Panc1 (cell line): ENCODE measurements at regions not wholly inside any gene's neighbourhood (a gene's known extent, or its start where the extent isn't known, plus 50 kb on each side); places are given as distances from the start of the nearest gene placed in this dataset.

ENCODE experiments used
- ATAC-seq: fragments of 200-7000 bp; cut with Tn5 transposase; 2 replicates; pipeline ENCODE4 v1.9.1; 2020; ENCODE audit warnings: mild to moderate bottlenecking, moderate library complexity
- BruUV-seq: library from RNA; stranded (reverse); fragments of 400-500 nt; replicated peaks from 2 replicates; lab custom pipeline; 2021; lab: Mats Ljungman, UMichigan
- CTCF ChIA-PET: fragments of 300-600 bp; sonication (Branson Sonifier 250); formaldehyde crosslinking; loops from one replicate; lab custom pipeline; 2022; ENCODE audit warnings: antibody characterized with exemption; lab: Charles Lee
- POLR2A ChIA-PET: fragments of 300-600 bp; sonication (Branson Sonifier 250); formaldehyde crosslinking; loops from one replicate; lab custom pipeline; 2022; ENCODE audit warnings: antibody characterized with exemption; lab: Charles Lee
- DNase-seq: peaks from one replicate; pipeline ENCODE4 v3.0.0-alpha.2; 2010; ENCODE audit warnings: low read depth, low spot score
- H3K27ac ChIP-seq: 2 replicates; pipeline ENCODE4 v1.5.1; 2011; ENCODE audit warnings: mild to moderate bottlenecking, low read length, inconsistent platforms
- H3K27me3 ChIP-seq: fragments of 200-500 bp; sonication (Bioruptor generic); 2 replicates; pipeline ENCODE4 v1.6.0; 2014; ENCODE audit warnings: low read length, inconsistent platforms; ENCODE audit not compliant: control insufficient read depth, insufficient read depth
- H3K36me3 ChIP-seq: fragments of 200-500 bp; sonication (Bioruptor generic); 2 replicates; pipeline ENCODE4 v1.5.1; 2014; ENCODE audit warnings: inconsistent platforms, mild to moderate bottlenecking, low read length, moderate library complexity; ENCODE audit not compliant: control insufficient read depth, insufficient read depth
- H3K4me1 ChIP-seq: 2 replicates; pipeline ENCODE4 v1.5.1; 2011; ENCODE audit warnings: inconsistent platforms, mild to moderate bottlenecking, low read length, moderate library complexity; ENCODE audit not compliant: control insufficient read depth, insufficient read depth
- H3K4me3 ChIP-seq, 2 experiments: 2 replicates each; pipeline ENCODE4 v1.5.1; 2011 to 2012; ENCODE audit warnings: low read depth in 2 of 2, low read length in 2 of 2, mild to moderate bottlenecking in 2 of 2, inconsistent platforms in 1 of 2, moderate library complexity in 1 of 2
- H3K9me3 ChIP-seq: fragments of 200-500 bp; sonication (Bioruptor generic); 2 replicates; pipeline ENCODE4 v1.5.1; 2014; ENCODE audit warnings: low read depth, mild to moderate bottlenecking, inconsistent platforms, low read length, moderate library complexity; ENCODE audit not compliant: control insufficient read depth, insufficient read depth
- POLR2AphosphoS5 ChIP-seq: IDR thresholded peaks from 2 replicates; pipeline ENCODE4 v1.6.1; 2012; ENCODE audit warnings: mild to moderate bottlenecking, low read depth, low read length, moderate library complexity
- SIN3A ChIP-seq: IDR thresholded peaks from 2 replicates; pipeline ENCODE4 v1.6.1; 2012; ENCODE audit warnings: low read depth, mild to moderate bottlenecking, low read length, moderate library complexity, borderline replicate concordance; ENCODE audit not compliant: insufficient read depth
- TCF7L2 ChIP-seq: IDR thresholded peaks from 2 replicates; pipeline ENCODE4 v1.6.1; 2011; ENCODE audit warnings: mild to moderate bottlenecking, low read depth, low read length, inconsistent platforms
- in situ Hi-C: cut with HindIII; loops from 2 replicates; pipeline ENCODE4 v1.10.0; 2016; ENCODE audit warnings: low sequenced_read_pairs, low pct_unique_long_range_greater_than_20kb
- intact Hi-C: fragments of 100-400 bp; cut with micrococcal nuclease; formaldehyde crosslinking; loops from one replicate; pipeline ENCODE4 v1.10.0; 2022; ENCODE audit not compliant: unreplicated experiment
- TF ChIP-seq, protein P1 (sequence below): fragments of 450-650 bp; IDR thresholded peaks from 2 replicates; pipeline ENCODE4 v1.5.1; 2017; ENCODE audit warnings: mild to moderate bottlenecking
- TF ChIP-seq, protein P2 (sequence below), 2 experiments: IDR thresholded peaks; 2 replicates each; pipeline ENCODE4 v1.6.1; 2011 to 2012; ENCODE audit warnings: low read depth in 2 of 2, control low read depth in 1 of 2, low read length in 1 of 2, mild to moderate bottlenecking in 1 of 2, moderate library complexity in 1 of 2; ENCODE audit not compliant: insufficient read depth in 1 of 2

DNA sequence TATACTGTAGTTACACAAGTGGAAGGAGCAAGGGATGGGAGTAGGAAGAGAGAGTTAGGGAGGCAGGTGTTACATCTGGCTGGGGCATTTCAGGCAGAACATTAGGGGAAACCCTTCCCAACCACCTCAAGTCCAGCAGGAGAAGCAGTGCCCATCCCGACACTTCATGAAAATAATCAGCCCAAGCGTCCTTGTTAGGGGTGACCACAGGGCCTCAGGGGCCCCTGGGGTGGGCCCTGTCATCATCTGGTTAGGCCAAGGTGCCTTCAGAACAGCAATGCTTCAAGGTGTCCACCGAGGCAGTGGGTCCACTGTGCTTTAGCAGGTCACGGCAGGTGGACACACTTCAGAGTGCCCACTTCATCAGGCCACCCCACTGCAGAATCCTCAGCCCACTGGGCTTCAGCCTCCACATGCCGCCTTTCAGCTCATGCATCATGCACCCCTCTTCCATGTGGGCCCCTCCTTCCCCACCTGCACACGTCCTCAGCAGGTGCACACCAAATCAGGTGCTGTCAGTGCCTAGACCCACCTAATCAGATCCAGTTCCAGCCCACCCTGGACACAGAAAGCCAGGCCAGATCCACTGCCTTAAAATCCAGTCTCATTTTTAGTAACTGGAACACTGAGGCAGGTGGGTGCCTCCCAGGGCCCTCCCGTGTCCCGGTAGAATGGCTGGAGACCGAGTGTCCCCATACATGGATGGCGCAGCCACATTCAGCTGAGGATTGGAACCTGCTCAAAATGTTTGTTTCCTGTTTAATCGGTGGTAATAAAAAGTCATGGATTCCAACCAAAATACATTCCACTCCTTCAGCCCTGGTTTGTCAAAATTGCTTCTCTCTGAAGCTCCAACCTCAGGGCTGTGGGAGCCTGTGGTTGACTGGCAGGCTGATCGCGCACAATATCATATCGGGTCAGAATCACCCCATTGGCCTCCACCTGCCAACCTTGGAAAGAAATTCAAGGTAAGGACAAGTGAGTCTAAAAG, 99.5 kb downstream of the ANKRD60 start:
- in situ Hi-C loops: no loop called here
- peaks cover 4% of the 10 kb centered on the region; the same call in 1 of the 2 replicates for H3K4me1 ChIP-seq
- no peaks in the 10 kb centered on the region for H3K36me3 ChIP-seq
- no peak overlapping the region for H3K27ac ChIP-seq
- no peak for DNase-seq
- CTCF ChIA-PET: no interaction called here
- POLR2A ChIA-PET: no interaction called here
- no peak overlapping the region for H3K4me3 ChIP-seq
- no TSS peak for BruUV-seq
- TF ChIP-seq, protein P1, sequence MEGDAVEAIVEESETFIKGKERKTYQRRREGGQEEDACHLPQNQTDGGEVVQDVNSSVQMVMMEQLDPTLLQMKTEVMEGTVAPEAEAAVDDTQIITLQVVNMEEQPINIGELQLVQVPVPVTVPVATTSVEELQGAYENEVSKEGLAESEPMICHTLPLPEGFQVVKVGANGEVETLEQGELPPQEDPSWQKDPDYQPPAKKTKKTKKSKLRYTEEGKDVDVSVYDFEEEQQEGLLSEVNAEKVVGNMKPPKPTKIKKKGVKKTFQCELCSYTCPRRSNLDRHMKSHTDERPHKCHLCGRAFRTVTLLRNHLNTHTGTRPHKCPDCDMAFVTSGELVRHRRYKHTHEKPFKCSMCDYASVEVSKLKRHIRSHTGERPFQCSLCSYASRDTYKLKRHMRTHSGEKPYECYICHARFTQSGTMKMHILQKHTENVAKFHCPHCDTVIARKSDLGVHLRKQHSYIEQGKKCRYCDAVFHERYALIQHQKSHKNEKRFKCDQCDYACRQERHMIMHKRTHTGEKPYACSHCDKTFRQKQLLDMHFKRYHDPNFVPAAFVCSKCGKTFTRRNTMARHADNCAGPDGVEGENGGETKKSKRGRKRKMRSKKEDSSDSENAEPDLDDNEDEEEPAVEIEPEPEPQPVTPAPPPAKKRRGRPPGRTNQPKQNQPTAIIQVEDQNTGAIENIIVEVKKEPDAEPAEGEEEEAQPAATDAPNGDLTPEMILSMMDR: no peak
- TF ChIP-seq, protein P2, sequence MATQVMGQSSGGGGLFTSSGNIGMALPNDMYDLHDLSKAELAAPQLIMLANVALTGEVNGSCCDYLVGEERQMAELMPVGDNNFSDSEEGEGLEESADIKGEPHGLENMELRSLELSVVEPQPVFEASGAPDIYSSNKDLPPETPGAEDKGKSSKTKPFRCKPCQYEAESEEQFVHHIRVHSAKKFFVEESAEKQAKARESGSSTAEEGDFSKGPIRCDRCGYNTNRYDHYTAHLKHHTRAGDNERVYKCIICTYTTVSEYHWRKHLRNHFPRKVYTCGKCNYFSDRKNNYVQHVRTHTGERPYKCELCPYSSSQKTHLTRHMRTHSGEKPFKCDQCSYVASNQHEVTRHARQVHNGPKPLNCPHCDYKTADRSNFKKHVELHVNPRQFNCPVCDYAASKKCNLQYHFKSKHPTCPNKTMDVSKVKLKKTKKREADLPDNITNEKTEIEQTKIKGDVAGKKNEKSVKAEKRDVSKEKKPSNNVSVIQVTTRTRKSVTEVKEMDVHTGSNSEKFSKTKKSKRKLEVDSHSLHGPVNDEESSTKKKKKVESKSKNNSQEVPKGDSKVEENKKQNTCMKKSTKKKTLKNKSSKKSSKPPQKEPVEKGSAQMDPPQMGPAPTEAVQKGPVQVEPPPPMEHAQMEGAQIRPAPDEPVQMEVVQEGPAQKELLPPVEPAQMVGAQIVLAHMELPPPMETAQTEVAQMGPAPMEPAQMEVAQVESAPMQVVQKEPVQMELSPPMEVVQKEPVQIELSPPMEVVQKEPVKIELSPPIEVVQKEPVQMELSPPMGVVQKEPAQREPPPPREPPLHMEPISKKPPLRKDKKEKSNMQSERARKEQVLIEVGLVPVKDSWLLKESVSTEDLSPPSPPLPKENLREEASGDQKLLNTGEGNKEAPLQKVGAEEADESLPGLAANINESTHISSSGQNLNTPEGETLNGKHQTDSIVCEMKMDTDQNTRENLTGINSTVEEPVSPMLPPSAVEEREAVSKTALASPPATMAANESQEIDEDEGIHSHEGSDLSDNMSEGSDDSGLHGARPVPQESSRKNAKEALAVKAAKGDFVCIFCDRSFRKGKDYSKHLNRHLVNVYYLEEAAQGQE (IDR thresholded peaks at IDR 0.05; ENCODE audit: insufficient read depth in 1 of 2, low read depth in 2 of 2, low read length in 1 of 2): no peak
- TF ChIP-seq SIN3A (no peak), TCF7L2 (no peak), POLR2AphosphoS5 (no peak)
- H3K27me3 ChIP-seq: no peaks in the 10 kb centered on the region
- intact Hi-C loops: no loop called here
- no peak for ATAC-seq
- no peaks in the 10 kb centered on the region; the same call in 1 of the 2 replicates for H3K9me3 ChIP-seq

DNA sequence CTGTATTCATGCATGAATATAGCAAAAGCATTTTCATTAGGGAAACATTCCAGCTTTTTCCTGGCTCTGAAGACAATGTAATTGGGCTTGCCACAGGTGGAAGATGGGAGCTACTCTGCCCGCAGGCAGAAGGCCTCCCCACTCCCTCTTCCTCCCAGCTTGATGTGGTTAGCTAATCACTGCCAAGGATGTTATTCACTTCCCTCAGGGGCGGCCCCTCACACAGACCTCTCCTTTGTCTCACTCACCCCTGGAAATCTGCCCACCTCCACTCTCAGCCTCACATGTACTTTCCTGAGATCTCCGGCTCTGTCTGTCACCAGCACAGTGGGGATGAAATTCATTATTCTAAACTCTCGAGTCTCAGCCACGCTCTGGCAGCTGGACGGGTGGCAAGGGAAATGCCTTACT, 100.7 kb downstream of the ANKRD60 start:
- TF ChIP-seq, protein P2 (IDR thresholded peaks at IDR 0.05; ENCODE audit: insufficient read depth in 1 of 2, low read depth in 2 of 2, low read length in 1 of 2): no peak
- peak; percentile 70 for TF ChIP-seq TCF7L2
- ATAC-seq (peak; percentile 87), DNase-seq (no peak)
- intact Hi-C loops (no loop called here), in situ Hi-C loops (no loop called here)
- POLR2A ChIA-PET: no interaction called here
- no peaks in the 10 kb centered on the region for H3K36me3 ChIP-seq
- H3K4me3 ChIP-seq: no peak overlapping the region
- H3K27ac ChIP-seq: no peak overlapping the region
- CTCF ChIA-PET: no interaction called here
- H3K4me1 ChIP-seq: peaks cover 4% of the 10 kb centered on the region; the same call in 1 of the 2 replicates
- no TSS peak for BruUV-seq
- H3K27me3 ChIP-seq: no peaks in the 10 kb centered on the region
- no peaks in the 10 kb centered on the region; the same call in 1 of the 2 replicates for H3K9me3 ChIP-seq
